ENCODE measurements at regions not wholly inside any gene's neighbourhood (a gene's known extent, or its start where the extent isn't known, plus 50 kb on each side); places are given as distances from the start of the nearest gene placed in this dataset.
"Not testable (repeated sequence)": the region's sequence is repeated elsewhere in the genome, so short reads cannot be mapped to it uniquely, and the experiment has no call there.

DNA sequence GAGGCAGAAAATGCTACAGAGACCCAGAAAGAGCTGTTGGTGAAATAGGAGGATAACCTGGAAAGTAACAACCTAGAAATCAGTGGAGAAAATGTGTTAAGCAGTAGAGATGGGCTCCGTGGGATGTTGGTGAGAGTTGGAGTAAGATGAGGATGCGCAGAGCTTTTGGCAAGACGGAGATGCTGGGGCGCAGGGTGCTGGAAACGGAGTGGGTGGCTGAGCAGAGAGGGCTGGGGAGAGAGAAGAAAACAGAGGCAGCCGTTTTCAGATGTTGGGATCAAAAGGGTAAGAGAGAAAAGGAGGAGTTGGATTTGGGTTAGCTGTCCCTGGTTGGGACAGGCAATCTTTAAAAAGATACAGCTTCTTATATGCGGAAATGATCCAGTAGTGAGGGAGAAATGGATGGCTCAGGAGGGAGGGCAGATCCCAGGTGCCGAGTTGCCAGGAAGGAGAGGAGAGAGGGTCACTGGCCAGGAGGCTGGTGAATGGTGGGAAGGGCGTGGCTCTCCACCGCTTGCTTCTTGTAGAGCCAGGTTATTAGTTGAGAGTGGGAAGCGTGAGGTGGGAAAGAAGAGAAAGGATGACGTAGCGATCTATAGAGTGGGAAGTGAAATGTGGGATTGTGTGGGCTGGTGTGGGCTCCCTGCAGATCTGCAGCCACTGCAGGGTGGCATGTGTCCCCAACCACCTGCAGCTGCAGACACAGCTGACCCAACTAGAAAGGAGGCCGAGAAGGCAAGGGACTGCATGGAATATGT is 182.2 kb upstream of the SVIL start:
- no peak for DNase-seq

DNA sequence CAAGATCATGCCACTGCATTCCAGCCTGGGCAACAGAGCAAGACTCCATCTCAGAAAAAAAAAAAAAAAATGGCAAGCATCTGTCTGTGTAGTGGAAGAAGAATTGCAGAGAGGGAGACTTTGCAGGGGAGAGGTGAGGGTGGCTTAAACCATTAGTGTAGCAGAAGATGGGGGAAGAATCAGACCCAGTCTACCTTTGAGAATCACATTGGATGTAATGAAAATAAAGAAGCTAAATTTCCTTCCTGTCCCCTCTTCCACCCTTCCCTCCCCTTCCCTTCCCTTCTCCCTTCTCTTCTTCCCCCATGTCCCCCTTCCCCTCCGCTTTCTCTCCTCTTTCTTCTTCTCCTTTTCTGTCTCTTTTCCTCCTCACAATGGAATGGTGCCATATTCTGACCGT is 180.8 kb upstream of the SVIL start:
- no peak for DNase-seq

GRCh38 chr10:29811751-29812427 is 177.1 kb upstream of the SVIL start:
- DNase-seq = no peak

- DNase-seq = no peak
Observed at GRCh38 chr10:29810816-29811215, 176.0 kb upstream of the SVIL start.

DNA sequence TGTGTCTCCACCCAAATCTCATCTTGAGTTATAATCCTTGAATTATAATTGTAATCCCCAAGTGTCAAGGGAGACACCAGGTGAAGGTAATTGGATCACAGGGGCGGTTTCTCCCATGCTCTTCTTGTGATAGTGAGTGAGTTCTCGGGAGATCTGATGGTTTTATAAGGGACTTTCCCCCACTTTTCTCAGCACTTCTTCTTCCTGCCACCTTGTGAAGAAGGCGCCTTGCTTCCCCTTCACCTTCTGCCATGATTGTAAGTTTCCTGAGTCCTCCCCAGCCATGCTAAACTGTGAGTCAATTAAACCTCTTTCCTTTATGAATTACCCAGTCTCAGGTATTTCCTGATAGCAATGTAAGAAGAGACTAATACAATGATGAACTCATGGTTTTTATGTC is 175.5 kb upstream of the SVIL start:
- not testable (repeated sequence) for DNase-seq

DNA sequence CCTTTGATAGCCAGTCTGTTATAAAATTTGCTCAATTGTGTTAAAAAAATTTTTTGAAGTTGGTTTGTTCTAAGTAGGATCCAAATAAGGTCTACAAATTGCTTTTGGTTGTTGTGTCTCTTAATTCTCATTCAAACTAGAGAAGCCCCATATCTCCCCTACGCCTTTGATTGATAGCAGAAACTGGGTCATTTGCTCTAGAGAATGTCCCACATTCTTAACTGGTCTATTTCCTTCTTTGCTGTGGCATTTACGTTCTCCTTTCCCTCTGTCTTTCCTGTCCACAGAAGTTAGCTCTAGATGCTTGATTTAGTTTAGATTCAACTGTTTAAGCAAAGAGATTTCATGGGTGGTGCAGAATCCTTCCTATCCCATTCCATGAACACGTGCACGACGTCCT is 174.6 kb upstream of the SVIL start:
- DNase-seq = no peak

DNA sequence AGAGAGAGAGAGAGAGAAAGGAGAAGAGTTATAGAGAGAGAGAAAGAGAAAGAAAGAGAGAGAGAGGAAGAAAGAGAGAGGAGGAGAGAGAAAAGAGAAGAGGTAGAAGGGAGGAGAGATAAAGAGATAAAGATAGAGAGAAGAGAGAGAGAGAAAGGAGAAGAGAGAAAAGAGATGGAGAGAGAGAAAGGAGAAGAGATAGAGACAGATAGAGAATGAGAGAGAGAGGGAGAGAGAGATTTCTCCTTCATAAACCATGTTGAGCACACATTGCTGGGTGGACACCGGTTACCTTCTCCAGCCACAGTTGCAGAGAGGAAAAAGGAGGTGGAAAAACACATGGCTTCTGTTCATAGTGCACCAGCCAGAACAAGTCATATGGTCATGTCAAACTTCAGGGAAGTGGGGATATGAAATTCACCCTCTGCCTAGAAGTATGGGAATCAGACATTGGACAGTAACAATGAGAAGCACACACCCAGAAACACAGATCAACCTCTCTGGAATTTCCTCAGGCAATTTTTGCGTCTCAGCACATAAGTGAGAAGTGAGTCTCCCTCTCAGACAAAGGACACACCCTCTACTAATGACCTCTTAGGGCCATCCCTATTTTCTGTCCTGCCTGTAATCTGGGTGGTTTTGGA is 172.5 kb upstream of the SVIL start:
- DNase-seq = no peak

DNA sequence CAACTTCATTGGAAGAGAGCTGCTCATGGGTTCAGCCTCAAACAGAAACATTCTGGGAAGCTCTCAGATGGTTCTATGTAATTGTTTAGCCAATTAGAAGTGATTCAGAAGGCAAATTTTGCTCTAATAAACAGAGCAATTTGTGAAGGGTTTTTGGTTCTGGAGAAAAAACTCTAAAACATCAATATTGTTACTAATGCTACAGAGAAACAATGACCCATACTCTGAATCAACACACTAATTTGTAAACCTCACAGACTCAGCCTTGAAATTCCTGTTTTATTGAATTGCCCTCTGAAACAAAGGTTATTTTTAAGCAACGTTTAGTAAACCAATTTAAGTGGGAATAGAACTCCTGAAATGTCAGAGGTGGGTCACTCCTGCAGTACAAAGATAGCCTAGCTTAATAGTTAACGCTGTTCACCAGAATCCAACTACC is 171.6 kb upstream of the SVIL start:
- DNase-seq = no peak

DNA sequence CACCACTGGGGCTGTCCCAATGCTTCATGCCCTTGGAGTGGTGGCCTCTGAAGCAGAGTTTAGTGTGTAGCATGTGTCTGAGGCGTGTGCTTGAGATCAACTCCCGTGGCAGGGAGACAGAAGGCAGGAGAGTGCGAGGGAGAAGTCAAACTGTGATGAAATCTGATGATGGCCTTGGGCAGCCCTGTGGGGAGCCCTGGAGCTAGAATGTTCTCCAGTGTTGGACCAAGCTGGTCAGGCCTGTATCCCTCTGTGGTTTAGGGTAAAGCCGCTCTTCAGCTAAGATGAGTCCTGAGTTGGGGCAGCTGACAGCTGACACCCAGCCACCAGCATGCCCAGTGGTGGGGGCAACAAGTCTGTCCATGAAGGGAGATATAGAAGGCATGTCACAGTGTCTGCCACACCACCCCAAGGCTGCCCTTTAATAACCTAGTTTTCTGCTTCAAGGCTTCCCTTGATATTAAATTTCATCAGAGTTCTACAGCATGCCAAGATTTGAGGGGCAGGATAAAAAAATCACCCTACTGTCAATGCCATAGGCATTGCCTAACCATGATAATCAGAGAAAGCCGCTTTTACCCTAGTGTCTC is 170.5 kb upstream of the SVIL start:
- no peak for DNase-seq

GRCh38 chr10:29804025-29804852 is 169.5 kb upstream of the SVIL start:
- DNase-seq = no peak

DNA sequence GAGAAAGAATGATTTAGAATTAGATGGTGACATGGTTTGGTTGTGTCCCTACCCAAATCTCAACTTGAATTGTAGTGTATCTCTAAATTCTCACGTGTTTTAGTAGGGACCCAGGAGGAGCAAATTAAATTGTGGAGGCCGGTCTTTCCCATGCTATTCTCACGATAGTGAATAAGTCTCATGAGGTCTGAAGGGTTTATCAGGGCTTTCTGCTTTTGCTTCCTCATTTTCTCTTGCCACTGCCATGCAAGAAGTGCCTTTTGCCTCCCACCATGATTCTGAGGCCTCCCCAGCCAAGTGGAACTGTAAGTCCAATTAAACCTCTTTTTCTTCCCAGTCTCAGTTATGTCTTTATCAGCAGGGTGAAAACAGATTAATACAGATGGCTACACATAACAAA is 167.4 kb upstream of the SVIL start:
- DNase-seq = no peak

GRCh38 chr10:29798921-29799690 is 164.3 kb upstream of the SVIL start:
- DNase-seq = no peak

DNA sequence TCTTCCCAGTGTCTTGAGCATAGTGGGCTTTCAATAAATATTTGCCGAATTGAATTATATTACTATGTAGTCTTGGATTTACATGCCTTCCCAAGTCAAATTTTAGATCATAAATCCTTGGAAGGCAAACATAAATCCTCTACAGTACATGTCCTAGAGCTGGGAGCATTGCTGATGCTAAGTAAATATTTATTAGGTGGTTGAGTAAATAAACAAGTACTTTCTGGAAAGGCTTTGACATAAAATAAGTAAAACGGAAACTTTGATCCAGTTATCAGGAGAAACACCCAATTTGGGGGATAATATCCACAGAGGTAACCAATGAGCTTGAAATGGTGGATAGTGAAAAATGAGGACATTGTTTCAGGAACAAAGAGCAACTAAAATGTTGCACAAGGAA is 162.8 kb upstream of the SVIL start:
- no peak for DNase-seq

DNA sequence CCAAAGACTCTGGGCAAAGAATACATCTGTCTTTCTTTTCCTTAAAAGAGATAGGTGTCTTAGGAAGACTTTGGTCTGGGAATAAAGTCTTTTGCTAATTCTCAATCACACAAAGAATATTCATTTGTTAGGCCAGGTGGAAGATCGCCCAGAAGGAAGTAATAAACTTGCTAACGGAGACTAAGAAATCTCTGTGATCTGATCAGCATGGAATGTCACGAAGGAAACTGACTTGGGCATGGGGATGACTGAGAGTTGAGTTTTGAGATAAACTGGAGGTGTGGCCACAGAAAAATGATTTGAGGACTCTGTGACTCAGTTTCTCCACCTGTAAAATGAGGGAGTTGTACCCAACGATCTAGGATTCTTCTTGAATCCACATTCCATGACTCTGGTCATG is 161.1 kb upstream of the SVIL start:
- no peak for DNase-seq

DNA sequence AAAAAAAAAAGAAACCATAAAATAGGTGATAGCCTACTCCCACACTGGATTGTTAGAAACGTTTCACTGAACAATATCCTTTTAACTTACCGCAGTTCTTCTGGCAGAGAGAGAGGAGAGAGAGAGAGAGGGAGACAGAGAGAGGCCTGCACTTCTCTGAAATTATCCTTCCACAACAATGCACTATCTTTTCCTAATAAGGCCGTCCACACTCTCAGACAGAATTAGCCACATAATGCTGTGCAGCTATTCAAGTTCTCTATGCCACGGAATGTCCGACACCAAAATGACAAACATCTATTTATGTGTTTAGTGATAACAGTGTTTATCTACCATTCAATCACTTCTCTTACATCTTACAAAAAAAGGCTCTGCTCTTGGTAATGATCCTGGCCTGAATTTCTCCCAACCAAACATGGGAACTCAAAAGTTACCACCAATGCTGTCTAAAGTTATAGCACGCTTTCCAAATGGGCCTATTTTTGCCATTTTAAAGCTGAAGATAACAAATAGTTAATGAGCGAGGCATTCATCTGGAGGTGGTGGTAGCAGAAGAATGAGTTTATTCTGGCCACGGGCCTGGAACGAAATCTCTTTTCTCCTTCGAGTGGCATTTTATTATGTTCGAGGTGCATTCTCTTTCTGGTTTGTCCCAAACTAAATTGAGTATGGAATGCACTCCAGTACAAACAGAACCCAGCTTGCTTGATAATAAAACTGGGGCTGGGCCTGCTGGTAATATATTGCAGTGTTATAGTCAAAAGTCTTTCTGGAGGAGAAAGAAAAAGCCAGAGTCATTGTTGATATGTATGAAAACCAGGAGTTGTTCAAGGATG is 160.2 kb upstream of the SVIL start:
- DNase-seq = no peak

GRCh38 chr10:29791773-29792172 is 157.0 kb upstream of the SVIL start:
- DNase-seq = no peak

- no peak for DNase-seq
Observed at GRCh38 chr10:29790207-29790606, 155.4 kb upstream of the SVIL start.

DNA sequence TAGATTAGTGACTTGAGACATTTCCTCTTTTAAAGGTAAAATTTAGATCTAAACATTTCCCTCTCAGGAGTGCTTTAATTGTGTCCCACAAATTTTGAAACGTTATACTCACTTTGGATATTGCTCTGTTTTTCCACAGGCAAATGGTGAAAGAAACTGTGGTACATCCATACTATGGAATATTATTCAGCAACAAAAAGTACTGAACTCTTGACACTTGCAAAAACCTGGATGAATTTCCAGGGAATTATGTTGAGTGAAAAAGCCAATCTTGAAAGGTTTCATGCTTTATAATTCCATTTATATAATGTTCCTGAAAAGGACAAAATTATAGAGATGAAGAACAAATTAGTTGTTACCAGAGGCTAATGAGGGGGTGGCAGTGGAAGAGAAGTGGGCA is 153.3 kb upstream of the SVIL start:
- no peak for DNase-seq

DNA sequence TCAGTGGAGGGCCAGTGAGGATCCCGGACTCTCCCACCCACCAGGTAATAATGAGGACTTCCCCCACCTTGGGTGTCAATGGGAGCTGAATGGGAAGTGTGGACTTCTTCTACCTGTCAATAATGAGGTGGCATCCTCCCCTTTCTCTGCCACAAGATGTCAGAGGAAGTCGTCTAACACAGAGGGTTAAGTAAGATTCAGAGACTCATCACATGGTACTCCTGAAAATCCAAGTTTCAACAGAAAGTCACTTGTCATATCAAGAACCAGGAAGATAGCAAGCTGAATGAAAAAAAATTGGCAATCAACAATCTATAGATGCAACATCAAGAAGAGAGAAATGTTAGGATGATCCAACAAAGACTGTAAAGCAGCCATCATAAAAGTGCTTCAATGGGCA is 150.9 kb upstream of the SVIL start:
- DNase-seq = no peak

DNA sequence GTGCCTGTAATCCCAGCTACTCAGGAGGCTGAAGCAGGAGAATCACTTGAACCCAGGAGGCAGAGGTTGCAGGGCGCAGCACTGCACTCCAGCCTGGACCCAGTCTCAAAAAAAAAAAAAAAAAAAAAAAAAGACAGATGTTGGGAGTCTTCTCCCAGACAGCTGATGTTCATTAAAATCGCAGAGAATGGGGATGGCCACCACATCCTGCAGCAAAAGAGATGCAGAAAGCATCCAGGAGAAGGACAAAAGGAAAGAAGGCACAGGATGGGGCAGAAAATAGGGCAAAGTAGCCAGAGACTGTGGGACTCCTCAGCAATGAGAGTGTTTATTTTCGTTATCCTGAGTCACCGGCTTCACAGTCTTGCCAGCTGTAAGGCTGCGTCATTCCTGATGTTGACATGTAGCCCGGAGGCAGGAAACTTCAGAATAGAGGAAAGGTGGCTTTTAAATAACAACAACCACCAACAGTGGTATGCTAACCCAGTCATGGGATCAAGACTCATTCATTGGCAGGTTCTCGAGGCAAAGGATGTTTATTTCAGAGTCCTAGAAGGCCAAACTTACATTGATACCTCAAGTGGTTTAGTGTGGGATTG is 149.5 kb upstream of the SVIL start:
- DNase-seq = no peak

All from activated CD8-positive, alpha-beta memory T cell treated with anti-CD3 and anti-CD28 coated beads, Interleukin-2, amount 50 U/mL, for 4 hours (primary cell).